HG03095 (cell line): ENCODE measurements at regions not wholly inside any gene's neighbourhood (a gene's known extent, or its start where the extent isn't known, plus 50 kb on each side); places are given as distances from the start of the nearest gene placed in this dataset.

ENCODE experiments used
- ATAC-seq: cut with Tn5 transposase; IDR thresholded peaks from one replicate; pipeline ENCODE4 v1.9.1; 2021; ENCODE audit warnings: moderate library complexity; ENCODE audit not compliant: unreplicated experiment

GRCh38 chr15:94059013-94059587, 172.3 kb upstream of the MCTP2 start:
- no peak for ATAC-seq

- no peak for ATAC-seq
Observed at GRCh38 chr15:94057305-94057704, 174.1 kb upstream of the MCTP2 start.

- ATAC-seq: no peak
Observed at GRCh38 chr15:94056314-94056713, 175.0 kb upstream of the MCTP2 start.

GRCh38 chr15:94053626-94054025, 177.7 kb upstream of the MCTP2 start:
- ATAC-seq: no peak

GRCh38 chr15:94052711-94053110, 178.7 kb upstream of the MCTP2 start:
- ATAC-seq: no peak

GRCh38 chr15:94047566-94047965, 183.8 kb upstream of the MCTP2 start:
- no peak for ATAC-seq

- ATAC-seq: no peak
Observed at GRCh38 chr15:94042180-94042928, 189.0 kb upstream of the MCTP2 start.

GRCh38 chr15:94041746-94042145, 189.6 kb upstream of the MCTP2 start:
- no peak for ATAC-seq

GRCh38 chr15:94040541-94041248, 190.7 kb upstream of the MCTP2 start:
- no peak for ATAC-seq

GRCh38 chr15:94036156-94036555, 195.2 kb upstream of the MCTP2 start:
- ATAC-seq: no peak

- no peak for ATAC-seq
Observed at GRCh38 chr15:94033683-94034020, 197.7 kb upstream of the MCTP2 start.

GRCh38 chr15:94033014-94033682, 198.2 kb upstream of the MCTP2 start:
- ATAC-seq: no peak

- ATAC-seq: no peak
Observed at GRCh38 chr15:94032571-94032970, 198.8 kb upstream of the MCTP2 start.

- ATAC-seq: no peak
Observed at GRCh38 chr15:94031072-94031471, 200.3 kb upstream of the MCTP2 start.

GRCh38 chr15:94029495-94029894, 201.9 kb upstream of the MCTP2 start:
- ATAC-seq: no peak

GRCh38 chr15:94028809-94029208, 202.6 kb upstream of the MCTP2 start:
- ATAC-seq: no peak

GRCh38 chr15:94028121-94028520, 203.2 kb upstream of the MCTP2 start:
- no peak for ATAC-seq

- ATAC-seq: no peak
Observed at GRCh38 chr15:94027581-94027980, 203.8 kb upstream of the MCTP2 start.

GRCh38 chr15:94026458-94027304, 204.7 kb upstream of the MCTP2 start:
- no peak for ATAC-seq

- no peak for ATAC-seq
Observed at GRCh38 chr15:94023531-94023930, 207.8 kb upstream of the MCTP2 start.
